ENCODE measurements at regions not wholly inside any gene's neighbourhood (a gene's known extent, or its start where the extent isn't known, plus 50 kb on each side); places are given as distances from the start of the nearest gene placed in this dataset.

DNA sequence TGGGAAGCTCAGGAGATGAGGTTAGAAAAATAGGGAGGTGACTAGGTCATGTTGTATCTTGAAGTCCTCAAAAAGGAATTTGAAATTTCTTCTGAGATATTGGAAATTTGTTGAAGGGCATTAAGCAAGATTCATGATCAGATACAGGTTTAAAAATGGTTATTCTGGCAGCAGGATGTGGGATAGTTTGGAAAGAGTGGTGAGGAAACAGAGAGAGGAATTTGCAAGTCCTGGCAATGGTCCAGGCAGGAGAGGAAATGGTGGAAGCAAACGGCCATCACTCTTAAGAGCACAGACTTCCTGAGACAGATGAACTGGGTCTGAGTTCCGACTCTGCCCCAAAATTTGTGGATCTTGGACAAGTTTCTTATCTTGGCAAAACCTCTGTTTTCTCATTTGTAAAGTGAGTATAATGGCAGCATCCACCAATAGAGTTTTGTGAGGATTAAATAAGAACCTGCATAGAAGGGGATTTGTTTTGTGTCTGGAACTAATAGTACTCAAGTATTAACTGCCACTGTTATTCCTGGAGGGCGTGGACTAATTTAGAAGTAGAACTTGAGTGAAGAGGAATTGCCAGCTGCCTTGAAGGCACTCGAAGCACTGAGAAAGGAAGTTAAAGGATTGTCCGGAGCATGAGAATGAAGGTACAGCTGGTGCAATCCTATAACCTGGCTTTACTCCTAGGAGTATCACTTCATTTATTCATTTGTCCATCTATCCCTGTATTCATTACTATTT, 99.6 kb downstream of the CCNA1 start:
- Mint-ChIP-seq H3K27ac (ENCODE audit: unreplicated experiment) (peak overlapping the region; percentile 51), H3K36me3 (ENCODE audit: low read depth, unreplicated experiment) (no peaks in the 10 kb centered on the region)
- no peak for DNase-seq (ENCODE audit: low spot score)

GRCh38 chr13:36533806-36534205, 101.5 kb downstream of the CCNA1 start:
- peaks cover 23% of the 10 kb centered on the region for H3K4me1 Mint-ChIP-seq (ENCODE audit: unreplicated experiment)
- no peaks in the 10 kb centered on the region for H3K9me3 Mint-ChIP-seq (ENCODE audit: unreplicated experiment)
- peak overlapping the region; percentile 28 for H3K27ac Mint-ChIP-seq (ENCODE audit: unreplicated experiment)
- H3K4me3 Mint-ChIP-seq (ENCODE audit: unreplicated experiment) = no peak overlapping the region
- H3K36me3 Mint-ChIP-seq (ENCODE audit: low read depth, unreplicated experiment) = no peaks in the 10 kb centered on the region
- DNase-seq (ENCODE audit: low spot score) = no peak
- H3K27me3 Mint-ChIP-seq (ENCODE audit: unreplicated experiment) = peaks cover 5% of the 10 kb centered on the region
- TF ChIP-seq, protein P1, sequence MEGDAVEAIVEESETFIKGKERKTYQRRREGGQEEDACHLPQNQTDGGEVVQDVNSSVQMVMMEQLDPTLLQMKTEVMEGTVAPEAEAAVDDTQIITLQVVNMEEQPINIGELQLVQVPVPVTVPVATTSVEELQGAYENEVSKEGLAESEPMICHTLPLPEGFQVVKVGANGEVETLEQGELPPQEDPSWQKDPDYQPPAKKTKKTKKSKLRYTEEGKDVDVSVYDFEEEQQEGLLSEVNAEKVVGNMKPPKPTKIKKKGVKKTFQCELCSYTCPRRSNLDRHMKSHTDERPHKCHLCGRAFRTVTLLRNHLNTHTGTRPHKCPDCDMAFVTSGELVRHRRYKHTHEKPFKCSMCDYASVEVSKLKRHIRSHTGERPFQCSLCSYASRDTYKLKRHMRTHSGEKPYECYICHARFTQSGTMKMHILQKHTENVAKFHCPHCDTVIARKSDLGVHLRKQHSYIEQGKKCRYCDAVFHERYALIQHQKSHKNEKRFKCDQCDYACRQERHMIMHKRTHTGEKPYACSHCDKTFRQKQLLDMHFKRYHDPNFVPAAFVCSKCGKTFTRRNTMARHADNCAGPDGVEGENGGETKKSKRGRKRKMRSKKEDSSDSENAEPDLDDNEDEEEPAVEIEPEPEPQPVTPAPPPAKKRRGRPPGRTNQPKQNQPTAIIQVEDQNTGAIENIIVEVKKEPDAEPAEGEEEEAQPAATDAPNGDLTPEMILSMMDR (IDR thresholded peaks at IDR 0.05; ENCODE audit: unreplicated experiment) = no peak

More for the DNA sequence above, 99.6 kb downstream of the CCNA1 start:
- Mint-ChIP-seq H3K4me3 (ENCODE audit: unreplicated experiment) (no peak overlapping the region), H3K4me1 (ENCODE audit: unreplicated experiment) (peaks cover 23% of the 10 kb centered on the region), H3K9me3 (ENCODE audit: unreplicated experiment) (no peaks in the 10 kb centered on the region), H3K27me3 (ENCODE audit: unreplicated experiment) (peaks cover 5% of the 10 kb centered on the region)
- TF ChIP-seq, protein P1 (IDR thresholded peaks at IDR 0.05; ENCODE audit: unreplicated experiment) = no peak

DNA sequence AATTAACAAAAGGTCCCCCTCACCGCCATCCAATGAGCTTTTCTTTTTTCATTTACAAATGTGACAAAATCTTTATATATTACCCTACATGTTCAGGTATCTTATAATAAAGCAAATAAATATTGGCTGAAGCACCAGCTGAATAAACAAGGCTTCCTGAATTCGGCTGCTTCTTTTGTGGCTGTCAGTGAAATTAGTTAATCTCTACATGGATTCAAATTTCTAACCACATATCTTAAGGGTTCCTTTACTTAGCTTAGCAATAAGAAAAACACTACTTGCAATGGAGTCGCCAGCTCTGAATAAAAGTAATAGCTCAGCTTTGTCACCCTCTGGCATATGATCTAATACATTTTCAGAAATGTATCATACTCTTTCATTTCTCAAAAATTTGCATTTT, 104.3 kb downstream of the CCNA1 start:
- Mint-ChIP-seq H3K36me3 (ENCODE audit: low read depth, unreplicated experiment) (no peaks in the 10 kb centered on the region), H3K27ac (ENCODE audit: unreplicated experiment) (no peak overlapping the region), H3K4me1 (ENCODE audit: unreplicated experiment) (peaks cover 17% of the 10 kb centered on the region), H3K9me3 (ENCODE audit: unreplicated experiment) (no peaks in the 10 kb centered on the region), H3K4me3 (ENCODE audit: unreplicated experiment) (no peak overlapping the region), H3K27me3 (ENCODE audit: unreplicated experiment) (no peaks in the 10 kb centered on the region)
- DNase-seq (ENCODE audit: low spot score) = no peak
- TF ChIP-seq, protein P1 (IDR thresholded peaks at IDR 0.05; ENCODE audit: unreplicated experiment) = no peak

- Mint-ChIP-seq H3K36me3 (ENCODE audit: low read depth, unreplicated experiment) (no peaks in the 10 kb centered on the region), H3K27me3 (ENCODE audit: unreplicated experiment) (no peaks in the 10 kb centered on the region), H3K27ac (ENCODE audit: unreplicated experiment) (no peak overlapping the region), H3K4me3 (ENCODE audit: unreplicated experiment) (no peak overlapping the region), H3K4me1 (ENCODE audit: unreplicated experiment) (no peaks in the 10 kb centered on the region), H3K9me3 (ENCODE audit: unreplicated experiment) (no peaks in the 10 kb centered on the region)
- TF ChIP-seq, protein P1 (IDR thresholded peaks at IDR 0.05; ENCODE audit: unreplicated experiment) = no peak
- DNase-seq (ENCODE audit: low spot score) = no peak
Observed at GRCh38 chr13:36543671-36544070, 111.4 kb downstream of the CCNA1 start.

DNA sequence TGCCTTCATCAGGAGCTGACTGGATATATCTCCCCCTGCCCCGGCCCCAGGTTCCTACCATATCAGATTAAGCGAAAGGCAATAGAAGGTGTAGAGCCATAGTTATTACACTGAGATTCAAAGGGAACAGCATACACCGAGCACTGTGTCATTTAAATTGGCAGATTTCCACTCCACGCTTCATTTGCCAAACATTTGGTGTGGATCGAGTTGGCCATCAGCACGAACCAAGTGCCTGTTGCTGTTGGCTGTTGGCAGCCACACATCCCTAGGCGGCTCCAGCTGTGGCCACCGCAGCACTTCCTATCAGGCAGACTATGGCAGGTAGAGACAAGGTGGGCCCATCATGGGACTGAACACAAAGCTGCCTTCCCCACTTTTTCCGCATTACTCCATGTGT, 115.8 kb downstream of the CCNA1 start:
- H3K27me3 Mint-ChIP-seq (ENCODE audit: unreplicated experiment) = peaks cover 4% of the 10 kb centered on the region
- H3K9me3 Mint-ChIP-seq (ENCODE audit: unreplicated experiment) = no peaks in the 10 kb centered on the region
- no peak overlapping the region for H3K27ac Mint-ChIP-seq (ENCODE audit: unreplicated experiment)
- no peaks in the 10 kb centered on the region for H3K4me1 Mint-ChIP-seq (ENCODE audit: unreplicated experiment)
- no peak overlapping the region for H3K4me3 Mint-ChIP-seq (ENCODE audit: unreplicated experiment)
- no peaks in the 10 kb centered on the region for H3K36me3 Mint-ChIP-seq (ENCODE audit: low read depth, unreplicated experiment)
- no peak for DNase-seq (ENCODE audit: low spot score)
- TF ChIP-seq, protein P1 (IDR thresholded peaks at IDR 0.05; ENCODE audit: unreplicated experiment) = no peak
